ENCODE measurements at regions not wholly inside any gene's neighbourhood (a gene's known extent, or its start where the extent isn't known, plus 50 kb on each side); places are given as distances from the start of the nearest gene placed in this dataset.

DNA sequence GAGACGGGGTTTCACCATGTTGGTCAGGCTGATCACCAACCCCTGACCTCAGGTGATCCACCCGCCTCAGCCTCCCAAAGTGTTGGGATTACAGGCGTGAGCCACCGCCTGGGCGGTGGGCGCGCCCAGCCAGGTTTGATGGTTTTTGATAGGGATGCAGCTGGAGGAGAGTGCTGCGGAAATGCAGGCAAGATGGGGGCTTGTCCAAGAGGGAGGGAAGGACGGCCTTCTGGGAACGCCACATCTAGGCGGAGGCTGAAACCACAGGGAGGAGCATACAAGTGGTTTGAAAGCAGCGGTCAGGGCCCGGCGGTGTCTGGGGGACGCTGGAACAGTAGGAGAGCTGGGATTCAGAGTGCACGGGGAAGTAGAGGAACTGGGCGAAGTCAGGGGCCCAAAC, 134.6 kb downstream of the VRK1 start:
- TF ChIP-seq, protein P1, sequence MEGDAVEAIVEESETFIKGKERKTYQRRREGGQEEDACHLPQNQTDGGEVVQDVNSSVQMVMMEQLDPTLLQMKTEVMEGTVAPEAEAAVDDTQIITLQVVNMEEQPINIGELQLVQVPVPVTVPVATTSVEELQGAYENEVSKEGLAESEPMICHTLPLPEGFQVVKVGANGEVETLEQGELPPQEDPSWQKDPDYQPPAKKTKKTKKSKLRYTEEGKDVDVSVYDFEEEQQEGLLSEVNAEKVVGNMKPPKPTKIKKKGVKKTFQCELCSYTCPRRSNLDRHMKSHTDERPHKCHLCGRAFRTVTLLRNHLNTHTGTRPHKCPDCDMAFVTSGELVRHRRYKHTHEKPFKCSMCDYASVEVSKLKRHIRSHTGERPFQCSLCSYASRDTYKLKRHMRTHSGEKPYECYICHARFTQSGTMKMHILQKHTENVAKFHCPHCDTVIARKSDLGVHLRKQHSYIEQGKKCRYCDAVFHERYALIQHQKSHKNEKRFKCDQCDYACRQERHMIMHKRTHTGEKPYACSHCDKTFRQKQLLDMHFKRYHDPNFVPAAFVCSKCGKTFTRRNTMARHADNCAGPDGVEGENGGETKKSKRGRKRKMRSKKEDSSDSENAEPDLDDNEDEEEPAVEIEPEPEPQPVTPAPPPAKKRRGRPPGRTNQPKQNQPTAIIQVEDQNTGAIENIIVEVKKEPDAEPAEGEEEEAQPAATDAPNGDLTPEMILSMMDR (conservative IDR thresholded peaks at IDR 0.05; ENCODE audit: control insufficient read depth, insufficient read depth, low read depth, low read length), result no peak
- no peak overlapping the region for H3K4me3 ChIP-seq (ENCODE audit: control insufficient read depth, low read depth, low read length)
- no peak for DNase-seq (ENCODE audit: low read depth)

DNA sequence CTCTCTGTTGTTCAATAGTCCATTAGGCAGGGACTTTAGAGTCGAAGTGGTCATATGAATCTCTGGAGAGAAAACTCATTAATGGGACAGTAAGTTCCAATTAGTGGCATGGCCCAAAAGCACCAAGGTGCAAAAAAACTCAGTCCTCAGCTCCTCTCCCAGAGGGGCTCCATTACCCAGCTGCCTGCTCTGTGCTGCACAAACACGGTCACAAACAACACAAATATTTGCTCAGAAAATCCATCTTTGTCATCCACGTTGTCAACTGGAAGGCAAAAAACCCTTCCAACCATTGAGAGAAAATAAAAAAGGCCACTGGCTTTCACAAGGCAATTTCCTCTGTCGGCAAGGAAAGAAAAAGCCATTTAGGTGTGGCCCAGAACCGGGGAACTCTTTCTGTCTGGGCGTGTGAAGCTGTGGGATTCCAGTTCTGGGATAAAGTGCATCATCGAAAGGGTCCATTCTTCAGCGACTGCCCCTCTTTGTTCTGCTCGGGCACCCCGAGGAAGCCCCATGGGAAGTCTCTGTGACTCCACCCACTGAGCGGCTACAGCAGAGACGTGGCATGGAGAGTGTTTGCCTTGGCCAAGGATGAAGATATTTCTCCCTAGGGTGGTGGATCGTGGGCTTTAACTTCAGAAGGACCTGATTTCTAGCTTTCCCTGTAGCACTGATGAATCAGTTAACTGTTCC, 137.6 kb downstream of the VRK1 start:
- no peak overlapping the region for H3K4me3 ChIP-seq (ENCODE audit: control insufficient read depth, low read depth, low read length)
- TF ChIP-seq, protein P1 (conservative IDR thresholded peaks at IDR 0.05; ENCODE audit: control insufficient read depth, insufficient read depth, low read depth, low read length), result no peak
- DNase-seq (ENCODE audit: low read depth), result no peak

GRCh38 chr14:96938946-96939345, 141.8 kb downstream of the VRK1 start:
- TF ChIP-seq, protein P1 (conservative IDR thresholded peaks at IDR 0.05; ENCODE audit: control insufficient read depth, insufficient read depth, low read depth, low read length), result peak; percentile 10
- H3K4me3 ChIP-seq (ENCODE audit: control insufficient read depth, low read depth, low read length), result no peak overlapping the region
- DNase-seq (ENCODE audit: low read depth), result no peak

DNA sequence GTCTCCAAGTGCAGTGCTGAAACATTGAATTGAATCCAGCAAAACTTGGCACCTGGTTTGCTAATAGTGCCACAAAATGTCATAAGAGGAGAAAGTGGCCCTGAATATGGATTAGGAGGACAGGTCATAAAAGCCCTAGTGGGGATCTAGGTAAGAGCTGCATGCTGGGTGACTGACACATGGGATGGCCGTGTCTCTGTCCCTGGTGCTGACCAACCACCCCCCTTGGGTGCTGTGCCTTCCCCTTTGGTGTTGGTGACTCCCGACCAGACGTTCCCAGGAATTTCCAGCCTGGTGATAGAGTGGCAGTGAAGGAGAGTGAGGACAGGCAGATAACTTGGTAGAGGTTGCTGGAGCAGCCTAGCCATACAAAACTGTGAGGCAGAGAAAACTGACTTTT, 142.8 kb downstream of the VRK1 start:
- DNase-seq (ENCODE audit: low read depth), result no peak
- no peak overlapping the region for H3K4me3 ChIP-seq (ENCODE audit: control insufficient read depth, low read depth, low read length)
- TF ChIP-seq, protein P1 (conservative IDR thresholded peaks at IDR 0.05; ENCODE audit: control insufficient read depth, insufficient read depth, low read depth, low read length), result no peak

DNA sequence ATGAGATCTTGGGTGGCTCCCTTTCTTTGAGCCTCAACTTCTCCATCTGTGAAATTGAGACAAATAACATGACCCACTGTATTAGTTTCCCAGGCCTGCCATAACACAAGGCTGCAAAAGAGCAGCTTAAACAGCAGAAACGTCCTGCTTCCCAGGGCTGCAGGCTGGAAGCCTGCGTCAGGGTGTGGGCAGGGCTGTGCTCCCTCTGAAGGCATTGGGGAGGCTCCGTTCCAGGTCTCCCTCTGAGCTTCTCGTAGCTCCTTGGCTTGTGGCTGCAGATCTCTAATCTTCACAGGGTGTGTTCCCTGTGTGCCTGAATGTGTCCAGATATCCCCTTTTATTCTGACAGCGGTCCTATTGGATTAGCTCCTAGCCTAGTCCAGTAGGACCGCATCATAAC, 147.1 kb downstream of the VRK1 start:
- no peak overlapping the region for H3K4me3 ChIP-seq (ENCODE audit: control insufficient read depth, low read depth, low read length)
- DNase-seq (ENCODE audit: low read depth), result no peak
- TF ChIP-seq, protein P1 (conservative IDR thresholded peaks at IDR 0.05; ENCODE audit: control insufficient read depth, insufficient read depth, low read depth, low read length), result no peak

DNA sequence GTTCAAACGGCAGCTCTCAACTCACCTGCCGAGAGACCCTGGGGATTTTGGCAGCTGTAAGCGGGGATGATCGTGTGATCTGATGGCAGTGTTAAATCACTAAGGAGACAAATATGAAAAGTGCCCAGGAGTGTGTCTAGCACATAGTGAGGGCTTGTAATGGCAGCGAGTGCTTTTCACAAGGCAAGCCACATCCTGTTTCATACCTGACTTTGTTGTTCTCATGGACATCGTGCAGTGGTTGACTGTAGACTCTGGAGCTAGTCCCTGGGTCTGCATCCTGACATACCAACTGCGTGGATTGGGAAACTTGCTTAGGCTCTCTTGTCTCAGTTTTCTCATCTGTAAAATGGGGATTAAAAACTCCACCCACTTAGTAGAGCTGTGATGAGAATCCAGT, 148.5 kb downstream of the VRK1 start:
- no peak for DNase-seq (ENCODE audit: low read depth)
- TF ChIP-seq, protein P1 (conservative IDR thresholded peaks at IDR 0.05; ENCODE audit: control insufficient read depth, insufficient read depth, low read depth, low read length), result no peak
- no peak overlapping the region for H3K4me3 ChIP-seq (ENCODE audit: control insufficient read depth, low read depth, low read length)

- TF ChIP-seq, protein P1 (conservative IDR thresholded peaks at IDR 0.05; ENCODE audit: control insufficient read depth, insufficient read depth, low read depth, low read length), result no peak
- no peak overlapping the region for H3K4me3 ChIP-seq (ENCODE audit: control insufficient read depth, low read depth, low read length)
- no peak for DNase-seq (ENCODE audit: low read depth)
Measured at GRCh38 chr14:96949594-96949993, 152.4 kb downstream of the VRK1 start.

Data from fibroblast of mammary gland (primary cell).